HepG2 (cell line): ENCODE measurements at regions not wholly inside any gene's neighbourhood (a gene's known extent, or its start where the extent isn't known, plus 50 kb on each side); places are given as distances from the start of the nearest gene placed in this dataset.

Experiments used
- CAMTA2 ChIP-seq: sonication (generic); formaldehyde crosslinking; IDR thresholded peaks from 2 replicates; pipeline ENCODE4 v1.4.0; 2020; ENCODE audit warnings: mild to moderate bottlenecking, missing genetic modification reagents, borderline replicate concordance
- CEBPB ChIP-seq: IDR thresholded peaks from 2 replicates; pipeline ENCODE4 v1.6.1; 2011; ENCODE audit warnings: low read depth, low read length, improper control_type of control experiment, borderline replicate concordance
- MXI1 ChIP-seq: IDR thresholded peaks from 3 replicates; pipeline ENCODE4 v1.6.1; 2012; ENCODE audit warnings: low read depth, low read length, inconsistent platforms, borderline replicate concordance
- POLR2AphosphoS2 ChIP-seq: IDR thresholded peaks from 2 replicates; pipeline ENCODE4 v1.6.1; 2011; ENCODE audit warnings: low read depth, low read length, improper control_type of control experiment
- RAD51 ChIP-seq: fragments of 450-650 bp; IDR thresholded peaks from 2 replicates; pipeline ENCODE4 v1.6.1; 2016; ENCODE audit warnings: borderline replicate concordance
- RBAK ChIP-seq: sonication (generic); formaldehyde crosslinking; IDR thresholded peaks from 2 replicates; pipeline ENCODE4 v1.5.1; 2020; ENCODE audit warnings: mild to moderate bottlenecking, missing genetic modification reagents
- THRA ChIP-seq: sonication (generic); formaldehyde crosslinking; IDR thresholded peaks from 2 replicates; pipeline ENCODE4 v1.4.0; 2020; ENCODE audit warnings: missing genetic modification reagents, borderline replicate concordance
- ZBTB3 ChIP-seq: sonication (generic); formaldehyde crosslinking; IDR thresholded peaks from 2 replicates; pipeline ENCODE4 v1.4.0; 2020; ENCODE audit warnings: low read depth, mild to moderate bottlenecking, moderate library complexity, missing genetic modification reagents, borderline replicate concordance
- ZFP36 ChIP-seq: fragments of 150-350 bp; IDR thresholded peaks from 2 replicates; pipeline ENCODE4 v1.6.1; 2018; ENCODE audit warnings: borderline replicate concordance, low read length, low read depth; ENCODE audit not compliant: partially characterized antibody
- ZNF318 ChIP-seq: sonication (generic); formaldehyde crosslinking; IDR thresholded peaks from 2 replicates; pipeline ENCODE4 v1.4.0; 2020; ENCODE audit warnings: mild to moderate bottlenecking, missing genetic modification reagents

- TF ChIP-seq RAD51, result no peak
- no peak for TF ChIP-seq POLR2AphosphoS2
- no peak for TF ChIP-seq ZNF318 (CRISPR knock-in tag)
- TF ChIP-seq ZFP36, result no peak
- no peak for TF ChIP-seq CEBPB
- TF ChIP-seq MXI1, result no peak
- no peak for TF ChIP-seq ZBTB3 (CRISPR knock-in tag)
- TF ChIP-seq THRA, result no peak
- no peak for TF ChIP-seq CAMTA2 (CRISPR knock-in tag)
- no peak for TF ChIP-seq RBAK (CRISPR knock-in tag)
Observed at GRCh38 chr20:30595698-30596097, 661.8 kb upstream of the DEFB115 start.
